K562 (cell line): ENCODE measurements at regions not wholly inside any gene's neighbourhood (a gene's known extent, or its start where the extent isn't known, plus 50 kb on each side); places are given as distances from the start of the nearest gene placed in this dataset.

Experiments used
- BRD4 ChIP-seq: fragments of 200-600 bp; sonication (generic); IDR thresholded peaks from 2 replicates; pipeline ENCODE4 v1.6.1; 2017; ENCODE audit warnings: inconsistent platforms
- CEBPB ChIP-seq: fragments of 450-650 bp; IDR thresholded peaks from 2 replicates; pipeline ENCODE4 v1.6.1; 2016; ENCODE audit warnings: missing genetic modification characterization, missing compliant biosample characterization
- CGGBP1 ChIP-seq: fragments of 250-450 bp; sonication (Bioruptor Pico); IDR thresholded peaks from 2 replicates; pipeline ENCODE4 v1.9.0; 2021; ENCODE audit warnings: mild to moderate bottlenecking
- CLOCK ChIP-seq: fragments of 250-450 bp; sonication (Bioruptor Pico); IDR thresholded peaks from 2 replicates; pipeline ENCODE4 v1.4.0; 2020; ENCODE audit warnings: mild to moderate bottlenecking, moderate library complexity, borderline replicate concordance
- EP400 ChIP-seq: fragments of 450-650 bp; IDR thresholded peaks from 2 replicates; pipeline ENCODE4 v1.6.1; 2017; ENCODE audit warnings: antibody characterized with exemption, mild to moderate bottlenecking, moderate library complexity
- HOMEZ ChIP-seq: fragments of 250-450 bp; sonication (Bioruptor Pico); IDR thresholded peaks from 2 replicates; pipeline ENCODE4 v1.4.0; 2020; ENCODE audit warnings: mild to moderate bottlenecking, moderate library complexity
- ILK ChIP-seq: fragments of 450-650 bp; IDR thresholded peaks from 2 replicates; pipeline ENCODE4 v1.6.1; 2016; ENCODE audit warnings: missing genetic modification characterization, low read depth, mild to moderate bottlenecking, missing compliant biosample characterization, moderate library complexity, borderline replicate concordance
- MLLT1 ChIP-seq, 2 experiments: fragments of 450-650 bp; IDR thresholded peaks; 2 replicates each; pipeline ENCODE4 v1.6.1; 2016
- POLR3G ChIP-seq: IDR thresholded peaks from 2 replicates; pipeline ENCODE4 v1.6.1; 2011; ENCODE audit not compliant: insufficient read length, insufficient replicate concordance; ENCODE audit errors: extremely low read depth
- PRMT5 ChIP-seq: sonication (generic); formaldehyde crosslinking; IDR thresholded peaks from 2 replicates; pipeline ENCODE4 v1.5.0; 2020; ENCODE audit warnings: missing genetic modification reagents
- SAFB2 ChIP-seq: fragments of 200-400 bp; formaldehyde crosslinking; IDR thresholded peaks from 2 replicates; pipeline ENCODE4 v1.6.1; 2018; ENCODE audit warnings: borderline replicate concordance, low read length, low read depth, moderate library complexity; ENCODE audit not compliant: severe bottlenecking
- SPI1 ChIP-seq: IDR thresholded peaks from 2 replicates; pipeline ENCODE4 v1.6.1; 2011; ENCODE audit warnings: low read depth, low read length, control low read depth, borderline replicate concordance
- TBP ChIP-seq: optimal IDR thresholded peaks from 2 replicates; pipeline ENCODE3; 2011; ENCODE audit warnings: low read depth, low read length, improper control_type of control experiment
- TCF3 ChIP-seq: sonication (generic); formaldehyde crosslinking; IDR thresholded peaks from 2 replicates; pipeline ENCODE4 v1.4.0; 2020; ENCODE audit warnings: mild to moderate bottlenecking, missing genetic modification reagents
- ZC3H4 ChIP-seq: sonication (generic); formaldehyde crosslinking; IDR thresholded peaks from 2 replicates; pipeline ENCODE4 v1.9.0; 2021; ENCODE audit warnings: missing genetic modification reagents, borderline replicate concordance
- ZNF140 ChIP-seq: fragments of 250-450 bp; sonication (Bioruptor Pico); IDR thresholded peaks from 2 replicates; pipeline ENCODE4 v1.8.0; 2021; ENCODE audit warnings: moderate library complexity, mild to moderate bottlenecking, inconsistent platforms
- ZNF512 ChIP-seq: IDR thresholded peaks from 2 replicates; pipeline ENCODE4 v1.6.1; 2016; ENCODE audit warnings: missing genetic modification characterization, missing compliant biosample characterization
- ZNF740 ChIP-seq, 3 experiments: fragments of 200-800 bp in 1 of 3; sonication (Bioruptor generic) in 1 of 3; sonication (generic) in 1 of 3; formaldehyde crosslinking in 1 of 3; IDR thresholded peaks; 2 replicates each; pipeline versions ENCODE4 v1.6.1 to v1.8.0; 2016 to 2022; ENCODE audit warnings: mild to moderate bottlenecking in 2 of 3, missing compliant biosample characterization in 2 of 3, missing genetic modification characterization in 2 of 3, missing genetic modification reagents in 1 of 3
- ZNF79 ChIP-seq: fragments of 250-450 bp; sonication (Bioruptor Pico); IDR thresholded peaks from 2 replicates; pipeline ENCODE4 v1.4.0; 2020; ENCODE audit warnings: low read depth, mild to moderate bottlenecking, moderate library complexity
- ZNF830 ChIP-seq: fragments of 250-450 bp; sonication (Bioruptor Pico); IDR thresholded peaks from 2 replicates; pipeline ENCODE4 v1.5.0; 2021; ENCODE audit warnings: mild to moderate bottlenecking
- ZSCAN29 ChIP-seq: fragments of 450-650 bp; IDR thresholded peaks from 2 replicates; pipeline ENCODE4 v1.6.1; 2017

GRCh38 chr6:28838289-28838633 is 85.5 kb downstream of the TRIM27 start (continued):
- TF ChIP-seq CLOCK (no peak), TCF3 (no peak), PRMT5 (no peak), CGGBP1 (0 out of 2 replicates have a peak, but pooled peaks have one; percentile 55), EP400 (peak; percentile 67), ZNF512 (tag) (peak; percentile 6; the same call in 1 of the 2 replicates), ILK (0 out of 2 replicates have a peak, but pooled peaks have one; percentile 34), HOMEZ (CRISPR knock-in tag) (no peak), ZNF830 (no peak), MLLT1 (IDR thresholded peaks at IDR 0.05) (no peak; a peak in 1 of 4 replicates), CEBPB (tag) (peak; percentile 47; the same call in 1 of the 2 replicates), SAFB2 (no peak), BRD4 (peak; percentile 98), ZSCAN29 (no peak; the same call in 1 of the 2 replicates), ZC3H4 (CRISPR knock-in tag) (no peak), ZNF140 (CRISPR knock-in tag) (no peak), TBP (peak; percentile 99), ZNF740 (CRISPR knock-in tag; IDR thresholded peaks at IDR 0.05) (no peak), ZNF740 (tag; IDR thresholded peaks at IDR 0.05) (0 out of 4 replicates have a peak, but pooled peaks of 1 of the 2 experiments have one; percentile 37), ZNF79 (no peak; the same call in 1 of the 2 replicates), SPI1 (no peak), POLR3G (peak; percentile 68)
